ENCODE measurements at regions not wholly inside any gene's neighbourhood (a gene's known extent, or its start where the extent isn't known, plus 50 kb on each side); places are given as distances from the start of the nearest gene placed in this dataset.

GRCh38 chr5:89350684-89351083, 467.7 kb upstream of the MEF2C start:
- Histone ChIP-seq H3K27me3 (ENCODE audit: control insufficient read depth in 1 of 2, insufficient read depth in 2 of 2, low read length in 2 of 2) (no peaks in the 10 kb centered on the region), H3K36me3 (ENCODE audit: control insufficient read depth in 1 of 2, insufficient read depth in 2 of 2, low read length in 2 of 2) (no peaks in the 10 kb centered on the region), H3K4me1 (ENCODE audit: control insufficient read depth in 1 of 2, insufficient read depth in 2 of 2, low read length in 2 of 2) (no peaks in the 10 kb centered on the region), H3K4me3 (ENCODE audit: low read depth in 1 of 2, low read length in 2 of 2) (no peak overlapping the region), H3K9me3 (ENCODE audit: control insufficient read depth in 1 of 2, low read length in 2 of 2) (no peaks in the 10 kb centered on the region), H3K9ac (ENCODE audit: low read depth in 1 of 2, low read length in 2 of 2) (no peak overlapping the region), H3K27ac (ENCODE audit: low read depth, low read length) (no peak overlapping the region)

GRCh38 chr5:89349246-89349980, 466.4 kb upstream of the MEF2C start:
- Histone ChIP-seq H3K4me3 (ENCODE audit: low read depth in 1 of 2, low read length in 2 of 2) (no peak overlapping the region), H3K4me1 (ENCODE audit: control insufficient read depth in 1 of 2, insufficient read depth in 2 of 2, low read length in 2 of 2) (no peaks in the 10 kb centered on the region), H3K27ac (ENCODE audit: low read depth, low read length) (no peak overlapping the region), H3K36me3 (ENCODE audit: control insufficient read depth in 1 of 2, insufficient read depth in 2 of 2, low read length in 2 of 2) (no peaks in the 10 kb centered on the region), H3K27me3 (ENCODE audit: control insufficient read depth in 1 of 2, insufficient read depth in 2 of 2, low read length in 2 of 2) (no peaks in the 10 kb centered on the region), H3K9me3 (ENCODE audit: control insufficient read depth in 1 of 2, low read length in 2 of 2) (no peaks in the 10 kb centered on the region), H3K9ac (ENCODE audit: low read depth in 1 of 2, low read length in 2 of 2) (no peak overlapping the region)

GRCh38 chr5:89346573-89346972, 463.6 kb upstream of the MEF2C start:
- Histone ChIP-seq H3K4me3 (ENCODE audit: low read depth in 1 of 2, low read length in 2 of 2) (no peak overlapping the region), H3K27ac (ENCODE audit: low read depth, low read length) (no peak overlapping the region), H3K27me3 (ENCODE audit: control insufficient read depth in 1 of 2, insufficient read depth in 2 of 2, low read length in 2 of 2) (no peaks in the 10 kb centered on the region), H3K36me3 (ENCODE audit: control insufficient read depth in 1 of 2, insufficient read depth in 2 of 2, low read length in 2 of 2) (no peaks in the 10 kb centered on the region), H3K4me1 (ENCODE audit: control insufficient read depth in 1 of 2, insufficient read depth in 2 of 2, low read length in 2 of 2) (no peaks in the 10 kb centered on the region), H3K9ac (ENCODE audit: low read depth in 1 of 2, low read length in 2 of 2) (no peak overlapping the region), H3K9me3 (ENCODE audit: control insufficient read depth in 1 of 2, low read length in 2 of 2) (no peaks in the 10 kb centered on the region)

- H3K9ac ChIP-seq (ENCODE audit: low read depth in 1 of 2, low read length in 2 of 2): no peak overlapping the region
- H3K27me3 ChIP-seq (ENCODE audit: control insufficient read depth in 1 of 2, insufficient read depth in 2 of 2, low read length in 2 of 2): no peaks in the 10 kb centered on the region
- H3K36me3 ChIP-seq (ENCODE audit: control insufficient read depth in 1 of 2, insufficient read depth in 2 of 2, low read length in 2 of 2): no peaks in the 10 kb centered on the region
- H3K4me3 ChIP-seq (ENCODE audit: low read depth in 1 of 2, low read length in 2 of 2): no peak overlapping the region
- H3K4me1 ChIP-seq (ENCODE audit: control insufficient read depth in 1 of 2, insufficient read depth in 2 of 2, low read length in 2 of 2): no peaks in the 10 kb centered on the region
- H3K9me3 ChIP-seq (ENCODE audit: control insufficient read depth in 1 of 2, low read length in 2 of 2): no peaks in the 10 kb centered on the region
- H3K27ac ChIP-seq (ENCODE audit: low read depth, low read length): no peak overlapping the region
Measured at GRCh38 chr5:89343666-89344065, 460.7 kb upstream of the MEF2C start.

GRCh38 chr5:89342106-89342876, 459.3 kb upstream of the MEF2C start:
- no peak overlapping the region for H3K4me3 ChIP-seq (ENCODE audit: low read depth in 1 of 2, low read length in 2 of 2)
- H3K4me1 ChIP-seq (ENCODE audit: control insufficient read depth in 1 of 2, insufficient read depth in 2 of 2, low read length in 2 of 2): no peaks in the 10 kb centered on the region
- H3K9me3 ChIP-seq (ENCODE audit: control insufficient read depth in 1 of 2, low read length in 2 of 2): no peaks in the 10 kb centered on the region
- no peak overlapping the region for H3K9ac ChIP-seq (ENCODE audit: low read depth in 1 of 2, low read length in 2 of 2)
- no peaks in the 10 kb centered on the region for H3K27me3 ChIP-seq (ENCODE audit: control insufficient read depth in 1 of 2, insufficient read depth in 2 of 2, low read length in 2 of 2)
- H3K36me3 ChIP-seq (ENCODE audit: control insufficient read depth in 1 of 2, insufficient read depth in 2 of 2, low read length in 2 of 2): no peaks in the 10 kb centered on the region
- no peak overlapping the region for H3K27ac ChIP-seq (ENCODE audit: low read depth, low read length)

GRCh38 chr5:89338935-89339334, 456.0 kb upstream of the MEF2C start:
- Histone ChIP-seq H3K4me1 (ENCODE audit: control insufficient read depth in 1 of 2, insufficient read depth in 2 of 2, low read length in 2 of 2) (no peaks in the 10 kb centered on the region), H3K9me3 (ENCODE audit: control insufficient read depth in 1 of 2, low read length in 2 of 2) (no peaks in the 10 kb centered on the region), H3K4me3 (ENCODE audit: low read depth in 1 of 2, low read length in 2 of 2) (no peak overlapping the region), H3K27me3 (ENCODE audit: control insufficient read depth in 1 of 2, insufficient read depth in 2 of 2, low read length in 2 of 2) (no peaks in the 10 kb centered on the region), H3K9ac (ENCODE audit: low read depth in 1 of 2, low read length in 2 of 2) (no peak overlapping the region), H3K36me3 (ENCODE audit: control insufficient read depth in 1 of 2, insufficient read depth in 2 of 2, low read length in 2 of 2) (no peaks in the 10 kb centered on the region), H3K27ac (ENCODE audit: low read depth, low read length) (no peak overlapping the region)

GRCh38 chr5:89336111-89336510, 453.1 kb upstream of the MEF2C start:
- H3K9me3 ChIP-seq (ENCODE audit: control insufficient read depth in 1 of 2, low read length in 2 of 2): no peaks in the 10 kb centered on the region
- no peaks in the 10 kb centered on the region for H3K4me1 ChIP-seq (ENCODE audit: control insufficient read depth in 1 of 2, insufficient read depth in 2 of 2, low read length in 2 of 2)
- H3K27ac ChIP-seq (ENCODE audit: low read depth, low read length): no peak overlapping the region
- no peak overlapping the region for H3K9ac ChIP-seq (ENCODE audit: low read depth in 1 of 2, low read length in 2 of 2)
- H3K4me3 ChIP-seq (ENCODE audit: low read depth in 1 of 2, low read length in 2 of 2): no peak overlapping the region
- no peaks in the 10 kb centered on the region for H3K36me3 ChIP-seq (ENCODE audit: control insufficient read depth in 1 of 2, insufficient read depth in 2 of 2, low read length in 2 of 2)
- no peaks in the 10 kb centered on the region for H3K27me3 ChIP-seq (ENCODE audit: control insufficient read depth in 1 of 2, insufficient read depth in 2 of 2, low read length in 2 of 2)

GRCh38 chr5:89330140-89330539, 447.2 kb upstream of the MEF2C start:
- Histone ChIP-seq H3K9ac (ENCODE audit: low read depth in 1 of 2, low read length in 2 of 2) (no peak overlapping the region), H3K4me1 (ENCODE audit: control insufficient read depth in 1 of 2, insufficient read depth in 2 of 2, low read length in 2 of 2) (no peaks in the 10 kb centered on the region), H3K36me3 (ENCODE audit: control insufficient read depth in 1 of 2, insufficient read depth in 2 of 2, low read length in 2 of 2) (no peaks in the 10 kb centered on the region), H3K4me3 (ENCODE audit: low read depth in 1 of 2, low read length in 2 of 2) (no peak overlapping the region), H3K27me3 (ENCODE audit: control insufficient read depth in 1 of 2, insufficient read depth in 2 of 2, low read length in 2 of 2) (no peaks in the 10 kb centered on the region), H3K27ac (ENCODE audit: low read depth, low read length) (no peak overlapping the region), H3K9me3 (ENCODE audit: control insufficient read depth in 1 of 2, low read length in 2 of 2) (no peaks in the 10 kb centered on the region)

GRCh38 chr5:89327608-89328007, 444.6 kb upstream of the MEF2C start:
- no peaks in the 10 kb centered on the region for H3K27me3 ChIP-seq (ENCODE audit: control insufficient read depth in 1 of 2, insufficient read depth in 2 of 2, low read length in 2 of 2)
- H3K27ac ChIP-seq (ENCODE audit: low read depth, low read length): no peak overlapping the region
- H3K4me1 ChIP-seq (ENCODE audit: control insufficient read depth in 1 of 2, insufficient read depth in 2 of 2, low read length in 2 of 2): no peaks in the 10 kb centered on the region
- no peaks in the 10 kb centered on the region for H3K9me3 ChIP-seq (ENCODE audit: control insufficient read depth in 1 of 2, low read length in 2 of 2)
- H3K9ac ChIP-seq (ENCODE audit: low read depth in 1 of 2, low read length in 2 of 2): no peak overlapping the region
- H3K4me3 ChIP-seq (ENCODE audit: low read depth in 1 of 2, low read length in 2 of 2): no peak overlapping the region
- H3K36me3 ChIP-seq (ENCODE audit: control insufficient read depth in 1 of 2, insufficient read depth in 2 of 2, low read length in 2 of 2): no peaks in the 10 kb centered on the region

- no peak overlapping the region for H3K27ac ChIP-seq (ENCODE audit: low read depth, low read length)
Measured at GRCh38 chr5:89324990-89325389, 442.0 kb upstream of the MEF2C start.

More at GRCh38 chr5:89324990-89325389, 442.0 kb upstream of the MEF2C start:
- Histone ChIP-seq H3K27me3 (ENCODE audit: control insufficient read depth in 1 of 2, insufficient read depth in 2 of 2, low read length in 2 of 2) (no peaks in the 10 kb centered on the region), H3K9me3 (ENCODE audit: control insufficient read depth in 1 of 2, low read length in 2 of 2) (no peaks in the 10 kb centered on the region), H3K4me1 (ENCODE audit: control insufficient read depth in 1 of 2, insufficient read depth in 2 of 2, low read length in 2 of 2) (no peaks in the 10 kb centered on the region), H3K36me3 (ENCODE audit: control insufficient read depth in 1 of 2, insufficient read depth in 2 of 2, low read length in 2 of 2) (no peaks in the 10 kb centered on the region), H3K9ac (ENCODE audit: low read depth in 1 of 2, low read length in 2 of 2) (no peak overlapping the region), H3K4me3 (ENCODE audit: low read depth in 1 of 2, low read length in 2 of 2) (no peak overlapping the region)
